MV-4-11 (cell line): ENCODE measurements at regions not wholly inside any gene's neighbourhood (a gene's known extent, or its start where the extent isn't known, plus 50 kb on each side); places are given as distances from the start of the nearest gene placed in this dataset.
A peak's percentile ranks its signal among the peaks of the same experiment; 100 is the strongest.

Source experiments
- DNase-seq: peaks from one replicate; lab custom pipeline; 2025; lab: John Stamatoyannopoulos, UW

- no peak for DNase-seq
Measured at GRCh38 chr20:19807946-19808330, 49.9 kb downstream of the RIN2 start.

- no peak for DNase-seq
Measured at GRCh38 chr20:19808498-19808897, 50.4 kb downstream of the RIN2 start.

DNA sequence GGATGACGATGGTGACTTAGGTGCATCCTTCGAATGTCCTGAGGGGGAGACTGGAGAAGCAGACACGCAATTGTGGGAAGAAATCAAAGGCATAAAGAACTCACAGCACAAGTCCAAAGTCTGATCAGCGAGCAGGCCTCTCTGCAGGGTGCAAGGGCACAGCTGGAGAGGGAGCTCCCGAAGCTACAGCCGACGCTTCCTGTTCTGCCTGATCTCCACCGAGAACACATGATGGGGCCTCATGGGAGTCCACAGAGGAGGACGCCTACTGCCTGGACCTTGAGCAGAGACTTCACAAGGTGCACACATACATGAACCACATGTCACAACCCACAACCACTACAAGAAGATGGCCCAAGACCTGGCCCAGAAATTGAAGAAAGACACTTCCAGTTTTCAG lies 51.4 kb downstream of the RIN2 start:
- DNase-seq = no peak

GRCh38 chr20:19811231-19811630 lies 53.2 kb downstream of the RIN2 start:
- DNase-seq = no peak

- DNase-seq = no peak
Measured at GRCh38 chr20:19812056-19812455, 54.0 kb downstream of the RIN2 start.

GRCh38 chr20:19812696-19813095 lies 54.6 kb downstream of the RIN2 start:
- peak; percentile 83 for DNase-seq

DNA sequence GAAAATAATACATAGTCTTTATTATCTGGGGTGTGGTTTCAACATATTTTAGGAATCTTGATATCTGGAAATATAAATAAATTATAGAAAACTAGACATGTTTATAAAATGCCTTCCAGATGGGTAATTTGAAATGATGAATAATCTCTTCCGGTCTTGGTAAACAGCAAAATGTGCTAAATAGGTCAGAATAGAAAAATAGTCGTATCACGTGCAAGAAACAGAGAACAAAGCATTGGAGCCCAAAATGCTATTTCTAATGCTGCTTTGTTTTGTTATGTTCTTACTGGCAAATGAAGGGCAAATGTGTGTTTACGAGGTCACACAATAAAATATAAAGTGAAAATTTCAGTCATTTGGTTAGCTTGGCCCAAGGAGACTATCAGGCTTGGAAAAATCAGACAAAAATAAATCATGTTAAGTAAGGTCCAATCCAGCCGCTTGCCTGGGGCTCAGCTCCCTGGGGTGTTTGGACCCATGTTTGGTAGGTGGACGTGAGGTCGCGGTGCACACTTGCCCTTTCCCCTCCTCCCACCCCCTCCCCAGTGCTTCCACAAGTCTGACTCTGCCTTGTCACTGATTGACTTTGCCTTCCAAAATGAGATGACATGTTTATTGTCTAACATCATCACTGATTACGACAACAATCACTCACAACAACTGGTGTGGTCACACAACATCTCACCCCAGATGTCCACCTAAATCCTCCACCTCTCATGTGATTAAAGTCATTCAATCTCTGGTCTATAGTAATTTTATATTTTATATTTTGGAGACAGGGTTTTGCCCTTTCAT lies 56.0 kb downstream of the RIN2 start:
- no peak for DNase-seq

GRCh38 chr20:19815553-19815991 lies 57.5 kb downstream of the RIN2 start:
- DNase-seq = peak; percentile 52

DNA sequence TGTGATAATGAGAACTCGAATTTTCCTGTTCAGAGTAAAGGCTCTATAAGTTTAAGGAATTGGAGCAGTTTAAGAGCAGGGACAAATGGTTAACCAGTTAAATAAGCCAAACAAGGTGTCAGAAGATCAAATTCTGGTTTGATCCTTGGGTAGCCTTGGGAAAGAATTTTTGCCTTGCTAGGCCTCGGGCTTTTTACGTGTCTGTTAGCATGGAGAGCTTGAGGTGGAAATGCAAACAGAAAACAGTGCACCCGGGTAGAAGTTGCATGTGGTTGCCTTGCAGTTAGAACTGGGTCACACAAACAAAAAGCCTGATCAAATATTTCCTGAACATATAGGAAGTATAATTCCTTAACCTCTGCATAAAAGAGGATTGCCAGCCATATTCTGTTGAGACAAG lies 58.3 kb downstream of the RIN2 start:
- DNase-seq = no peak

GRCh38 chr20:19817017-19817416 lies 59.0 kb downstream of the RIN2 start:
- no peak for DNase-seq

DNA sequence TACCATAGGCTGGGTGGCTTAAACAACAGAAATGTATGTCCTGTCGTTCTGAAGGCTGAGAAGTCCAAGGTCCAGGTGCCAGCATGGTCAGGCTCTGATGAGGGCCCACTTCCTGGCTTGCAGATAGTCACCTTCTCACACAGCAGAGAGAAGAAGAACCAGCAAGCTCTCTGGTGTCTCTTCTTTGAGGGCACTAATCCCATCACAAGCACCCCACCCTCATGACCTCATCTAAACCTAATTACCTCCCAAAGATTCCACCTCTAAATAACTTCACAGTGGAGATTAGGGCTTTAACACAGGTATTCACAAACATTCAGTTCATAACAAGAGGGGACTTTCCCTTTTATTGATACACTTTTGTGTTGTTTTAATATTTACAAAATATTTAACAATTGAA lies 61.1 kb downstream of the RIN2 start:
- no peak for DNase-seq

DNA sequence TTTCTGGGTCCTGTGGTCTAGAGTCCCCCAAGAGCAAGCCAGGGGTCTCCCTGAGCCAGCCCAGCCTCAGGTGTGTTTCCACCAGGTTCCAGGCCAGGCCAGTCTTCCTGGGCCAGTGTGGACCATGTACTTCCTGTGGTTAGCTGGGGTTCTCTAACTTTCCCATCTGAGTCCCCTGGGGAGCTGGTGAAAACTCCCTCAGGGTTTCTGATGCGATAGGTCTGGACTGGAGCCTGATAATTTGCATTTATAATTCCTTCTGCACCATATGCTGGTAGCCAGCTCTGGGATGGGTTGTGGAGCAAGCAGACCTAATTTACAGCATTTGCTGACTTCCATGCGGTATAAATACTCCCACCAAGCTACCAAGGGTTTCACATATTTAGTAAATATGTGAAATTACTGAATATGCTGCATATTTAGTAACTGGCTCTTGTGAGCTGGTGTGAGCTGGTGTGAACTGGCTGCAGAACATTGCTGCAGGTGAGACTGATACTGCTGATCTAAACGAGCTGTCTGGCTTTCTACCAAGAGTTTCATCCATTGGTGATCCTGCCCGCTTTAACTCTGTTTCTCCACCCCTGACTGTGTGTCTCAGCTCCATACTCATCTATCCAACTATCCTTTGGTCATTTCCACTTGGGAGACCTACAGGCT lies 62.6 kb downstream of the RIN2 start:
- no peak for DNase-seq

DNA sequence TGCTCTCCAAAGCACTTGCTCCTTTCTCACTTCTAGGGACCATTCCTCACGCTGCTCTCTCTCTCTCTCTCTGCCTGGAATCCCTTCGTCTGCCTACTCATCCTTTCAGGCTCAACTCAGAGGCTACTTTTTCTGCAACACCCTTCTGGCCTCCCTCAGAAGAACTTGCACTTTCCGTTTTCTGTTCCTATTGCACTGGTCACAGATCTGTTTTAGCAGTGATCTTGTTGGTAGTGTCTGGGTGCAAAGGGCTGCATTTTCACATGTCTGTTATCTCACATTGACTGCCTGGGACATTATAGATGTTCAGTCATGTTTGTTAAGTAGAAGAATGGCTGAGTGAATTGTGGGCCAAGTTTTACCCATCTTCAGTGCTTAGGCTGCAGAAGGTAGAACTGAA lies 63.5 kb downstream of the RIN2 start:
- no peak for DNase-seq

DNA sequence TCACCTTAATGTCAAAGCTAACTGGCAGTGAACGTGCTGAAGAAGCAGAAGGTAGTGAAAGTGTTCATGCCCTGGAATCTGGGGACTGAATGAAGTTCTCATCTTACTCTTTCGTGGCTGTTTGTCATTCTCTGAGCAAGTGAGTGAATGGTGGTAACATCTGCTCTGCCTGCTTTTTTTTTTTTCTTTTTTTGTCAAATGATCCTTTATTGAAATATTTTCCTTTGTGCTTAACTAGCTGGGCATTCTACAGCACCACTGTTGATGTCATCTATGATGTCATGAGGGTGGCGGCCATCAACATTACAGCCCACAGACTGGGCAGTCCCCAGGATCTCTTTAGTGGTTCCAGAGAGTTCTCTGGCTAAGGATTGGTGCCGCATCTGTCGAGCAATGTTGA lies 65.2 kb downstream of the RIN2 start:
- DNase-seq = no peak

- no peak for DNase-seq
Measured at GRCh38 chr20:19823971-19824370, 65.9 kb downstream of the RIN2 start.

DNA sequence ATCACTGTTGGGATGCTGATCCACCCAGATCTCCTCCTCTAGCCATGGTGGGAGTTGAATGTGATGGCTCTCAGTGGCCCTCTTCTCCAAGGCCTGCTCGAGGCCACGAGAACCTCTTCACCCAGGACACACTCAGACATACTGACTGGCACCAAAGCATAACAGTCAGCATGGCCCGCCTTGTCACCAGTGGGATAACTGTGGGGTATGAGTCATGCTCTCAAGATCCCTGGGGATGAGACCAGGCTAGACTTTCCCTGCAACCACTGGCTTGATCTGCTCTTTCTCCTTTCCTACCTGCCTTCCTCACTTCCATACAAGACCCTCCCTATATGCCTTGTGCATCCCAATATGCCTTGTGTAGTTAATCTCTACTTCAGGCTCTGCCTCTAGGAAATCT lies 66.8 kb downstream of the RIN2 start:
- DNase-seq = no peak

DNA sequence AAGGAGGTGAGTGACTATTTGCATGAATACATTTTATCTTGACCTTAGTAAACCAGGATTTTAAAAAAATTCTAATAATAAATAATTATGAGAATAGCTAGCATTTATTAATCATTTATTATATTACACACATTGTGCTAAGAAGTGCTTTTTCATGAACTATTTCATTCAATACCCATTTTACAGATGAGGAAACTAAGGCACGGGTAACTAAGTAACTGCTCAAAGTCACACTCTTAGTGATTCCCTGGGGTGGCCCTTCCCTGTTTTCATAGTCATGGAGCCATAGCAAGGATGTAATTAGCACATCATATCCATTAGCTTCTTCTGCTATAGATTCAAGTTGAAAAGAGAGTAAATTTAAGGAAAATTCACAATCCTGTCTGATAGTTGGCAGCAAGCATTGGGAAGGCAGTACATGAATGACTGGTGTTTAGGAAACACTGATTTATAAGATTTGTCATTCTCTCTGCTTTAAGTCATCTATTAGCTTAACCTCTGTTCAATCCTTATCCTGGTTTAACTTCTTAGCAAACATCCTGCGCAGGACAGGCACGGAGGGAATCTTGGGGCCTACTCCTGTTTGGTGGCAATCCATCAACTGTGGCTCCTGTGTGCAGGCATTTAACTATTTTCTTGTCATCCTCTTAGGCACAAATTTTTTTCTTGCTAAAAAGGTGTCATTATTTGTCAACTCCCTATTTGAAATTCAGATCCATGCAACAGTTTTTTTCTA lies 68.3 kb downstream of the RIN2 start:
- DNase-seq = no peak

DNA sequence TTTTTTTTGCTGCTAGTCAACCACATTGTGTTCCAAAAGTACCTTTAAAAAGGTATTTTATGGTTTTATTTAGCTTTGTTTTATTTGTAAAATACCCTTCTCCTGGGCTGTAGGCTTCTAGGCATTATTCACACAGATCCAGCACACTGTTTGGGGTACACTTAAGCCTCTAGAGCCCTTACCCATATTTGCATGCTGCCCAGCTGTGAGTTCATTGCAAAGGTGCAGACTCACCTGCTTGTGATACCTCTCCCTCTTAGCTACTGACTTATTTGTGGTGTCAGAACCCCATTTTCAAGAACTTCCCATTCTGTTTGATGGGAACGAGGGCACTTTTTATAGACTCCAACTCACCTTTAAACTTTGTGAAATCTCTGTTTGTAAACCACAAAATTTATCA lies 69.8 kb downstream of the RIN2 start:
- no peak for DNase-seq

DNA sequence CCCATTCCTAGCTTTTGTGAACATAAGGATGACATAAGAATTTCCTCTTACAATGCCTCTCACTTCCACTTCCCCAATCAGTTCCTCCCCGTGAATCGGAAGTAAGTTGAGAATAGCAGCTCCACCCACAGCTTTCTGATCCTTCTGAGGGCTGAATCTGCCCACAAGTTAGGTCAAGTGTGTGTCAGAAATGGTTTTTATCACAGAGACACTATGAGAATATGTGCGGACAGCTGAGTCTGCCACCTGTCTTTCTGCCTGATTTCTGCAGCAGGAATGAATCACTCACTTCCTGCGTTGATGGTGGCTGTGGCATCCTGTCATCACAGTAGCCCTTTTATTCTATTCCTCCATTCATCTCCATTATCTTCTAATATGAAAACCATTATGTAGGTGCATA lies 70.2 kb downstream of the RIN2 start:
- peak; percentile 99 for DNase-seq

DNA sequence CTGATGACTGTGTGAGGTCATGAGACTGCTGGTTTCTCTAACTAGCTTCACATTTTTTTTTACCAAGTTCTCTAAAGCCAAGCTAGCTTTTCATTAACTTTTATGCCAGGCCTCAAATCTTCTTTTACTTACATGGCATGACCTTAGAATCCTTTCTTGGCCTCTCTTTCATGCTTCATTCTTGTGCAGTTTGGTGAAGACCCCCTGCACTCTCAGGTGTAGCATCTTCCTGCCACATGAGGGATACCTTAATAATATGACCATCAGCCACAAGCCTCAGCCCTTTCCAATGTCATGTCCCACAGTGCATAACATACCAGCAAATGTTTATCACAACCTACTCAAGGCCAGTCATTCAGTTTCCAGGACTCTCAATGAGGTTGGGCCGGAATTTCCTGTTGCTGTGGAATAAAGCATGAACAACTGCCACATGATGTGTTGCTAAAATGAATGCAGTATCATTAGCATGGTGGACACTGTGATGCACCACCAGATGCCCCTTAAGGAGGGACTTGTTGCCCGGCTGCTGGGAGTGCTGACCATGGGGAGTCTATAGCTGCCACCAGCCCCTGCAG lies 72.2 kb downstream of the RIN2 start:
- DNase-seq = no peak

DNA sequence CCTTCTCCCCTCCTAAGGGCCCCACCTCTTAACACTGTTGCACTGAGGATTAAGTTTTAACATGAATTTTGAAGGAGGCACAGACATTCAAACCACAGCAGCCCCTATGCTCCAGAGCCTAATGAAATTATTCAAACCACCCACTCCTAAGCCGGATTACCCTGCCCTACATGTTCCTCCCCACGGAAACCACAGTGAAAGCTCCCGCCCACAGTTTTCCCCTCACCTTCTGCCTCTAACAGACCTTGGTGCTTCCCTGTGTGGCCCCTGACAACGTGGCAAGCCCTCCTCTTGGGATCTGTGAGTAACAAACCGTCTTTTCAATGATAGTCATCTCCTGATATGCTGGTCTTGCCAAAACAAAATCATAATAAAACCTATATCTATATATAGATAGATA lies 74.8 kb downstream of the RIN2 start:
- DNase-seq = peak; percentile 9

DNA sequence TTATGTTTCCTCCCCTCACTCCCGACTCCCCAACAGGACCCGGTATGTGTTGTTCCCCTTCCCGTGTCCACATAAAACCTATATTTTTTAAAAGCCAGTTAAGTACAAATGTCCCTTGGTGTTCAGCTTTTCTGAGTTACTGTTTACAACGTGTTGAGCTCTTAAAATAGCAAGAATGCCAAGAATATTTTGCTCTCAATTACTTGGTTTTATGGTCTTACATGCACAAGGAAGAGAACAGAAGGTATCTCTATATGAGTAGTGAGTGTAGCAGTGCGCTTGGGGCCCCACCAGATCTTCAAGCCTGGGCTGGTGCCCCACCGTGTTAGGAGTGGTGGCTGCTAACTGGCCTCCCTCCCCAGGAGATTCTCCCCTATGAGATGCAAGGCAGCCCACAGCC lies 75.3 kb downstream of the RIN2 start:
- no peak for DNase-seq

DNA sequence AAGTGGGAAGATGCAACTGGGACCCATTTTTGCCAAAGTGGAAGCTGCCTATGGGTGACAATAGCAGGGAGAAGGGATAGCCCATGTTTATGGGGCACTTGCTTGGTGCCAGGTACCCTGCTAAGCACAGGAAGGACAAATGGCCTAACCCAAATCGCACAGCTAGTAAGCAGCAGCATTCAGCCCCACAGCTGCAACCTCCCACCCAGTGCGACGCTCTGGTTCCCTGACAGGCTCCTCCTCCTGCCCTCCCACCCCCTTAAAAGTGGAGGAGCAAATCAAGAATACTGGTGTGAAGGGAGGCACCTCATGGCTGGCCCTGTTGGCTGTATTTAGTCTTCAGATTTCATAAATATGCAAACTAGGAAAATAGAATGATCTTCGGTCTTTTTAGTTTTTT lies 76.2 kb downstream of the RIN2 start:
- DNase-seq = no peak
